GM12864 (cell line): ENCODE measurements at regions not wholly inside any gene's neighbourhood (a gene's known extent, or its start where the extent isn't known, plus 50 kb on each side); places are given as distances from the start of the nearest gene placed in this dataset.

Experiments used
- DNase-seq: peaks from one replicate; pipeline ENCODE4 v3.0.0-alpha.2; 2011; ENCODE audit warnings: low read depth
- H3K4me3 ChIP-seq: 2 replicates; pipeline ENCODE4 v1.5.1; 2011; ENCODE audit warnings: mild to moderate bottlenecking, low read depth, low read length, control low read depth
- TF ChIP-seq, protein P1 (sequence below): IDR thresholded peaks from 2 replicates; pipeline ENCODE4 v1.5.1; 2011; ENCODE audit warnings: low read depth, mild to moderate bottlenecking, moderate library complexity, low read length, control low read depth, inconsistent platforms; ENCODE audit errors: missing control alignments

DNA sequence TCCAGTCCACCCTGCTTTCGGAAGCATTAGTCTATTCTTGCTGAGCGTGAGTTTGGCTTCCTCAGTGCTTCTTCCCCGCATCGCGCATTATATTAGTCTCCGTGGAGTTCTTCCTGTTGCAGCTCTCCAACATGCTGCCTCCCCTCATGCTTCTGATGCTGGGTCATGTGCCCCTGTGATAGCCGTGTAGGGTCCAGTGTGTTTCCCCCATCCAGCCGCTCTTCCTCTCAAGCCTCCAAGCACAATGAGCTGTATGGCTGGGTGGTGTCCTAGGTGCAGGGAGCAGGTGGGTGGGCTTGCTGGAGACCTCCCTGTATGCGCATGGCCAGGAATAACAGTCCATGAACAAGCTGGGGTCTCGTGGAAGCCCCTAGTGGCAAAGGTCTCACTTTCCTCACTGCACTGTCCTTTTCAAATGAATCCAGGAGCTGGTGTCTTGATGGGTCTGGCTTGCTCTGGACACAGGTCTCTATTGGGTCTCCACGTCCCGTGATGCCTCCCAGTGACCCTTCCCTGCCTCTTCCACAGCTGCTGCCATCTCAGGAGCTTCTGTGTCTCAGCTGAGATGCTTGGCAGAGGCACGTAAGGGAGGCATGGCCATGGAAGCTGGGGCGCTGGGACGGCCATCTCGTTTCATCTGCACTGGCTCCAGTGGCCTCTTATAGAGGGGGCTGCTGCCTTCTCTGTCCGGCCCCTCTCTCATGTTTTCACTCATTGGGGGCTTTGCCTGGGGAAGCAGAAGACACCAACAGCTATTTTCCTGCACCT is 54.8 kb upstream of the HDAC4 start:
- TF ChIP-seq, protein P1, sequence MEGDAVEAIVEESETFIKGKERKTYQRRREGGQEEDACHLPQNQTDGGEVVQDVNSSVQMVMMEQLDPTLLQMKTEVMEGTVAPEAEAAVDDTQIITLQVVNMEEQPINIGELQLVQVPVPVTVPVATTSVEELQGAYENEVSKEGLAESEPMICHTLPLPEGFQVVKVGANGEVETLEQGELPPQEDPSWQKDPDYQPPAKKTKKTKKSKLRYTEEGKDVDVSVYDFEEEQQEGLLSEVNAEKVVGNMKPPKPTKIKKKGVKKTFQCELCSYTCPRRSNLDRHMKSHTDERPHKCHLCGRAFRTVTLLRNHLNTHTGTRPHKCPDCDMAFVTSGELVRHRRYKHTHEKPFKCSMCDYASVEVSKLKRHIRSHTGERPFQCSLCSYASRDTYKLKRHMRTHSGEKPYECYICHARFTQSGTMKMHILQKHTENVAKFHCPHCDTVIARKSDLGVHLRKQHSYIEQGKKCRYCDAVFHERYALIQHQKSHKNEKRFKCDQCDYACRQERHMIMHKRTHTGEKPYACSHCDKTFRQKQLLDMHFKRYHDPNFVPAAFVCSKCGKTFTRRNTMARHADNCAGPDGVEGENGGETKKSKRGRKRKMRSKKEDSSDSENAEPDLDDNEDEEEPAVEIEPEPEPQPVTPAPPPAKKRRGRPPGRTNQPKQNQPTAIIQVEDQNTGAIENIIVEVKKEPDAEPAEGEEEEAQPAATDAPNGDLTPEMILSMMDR = no peak
- no peak for DNase-seq
- H3K4me3 ChIP-seq = no peak overlapping the region

DNA sequence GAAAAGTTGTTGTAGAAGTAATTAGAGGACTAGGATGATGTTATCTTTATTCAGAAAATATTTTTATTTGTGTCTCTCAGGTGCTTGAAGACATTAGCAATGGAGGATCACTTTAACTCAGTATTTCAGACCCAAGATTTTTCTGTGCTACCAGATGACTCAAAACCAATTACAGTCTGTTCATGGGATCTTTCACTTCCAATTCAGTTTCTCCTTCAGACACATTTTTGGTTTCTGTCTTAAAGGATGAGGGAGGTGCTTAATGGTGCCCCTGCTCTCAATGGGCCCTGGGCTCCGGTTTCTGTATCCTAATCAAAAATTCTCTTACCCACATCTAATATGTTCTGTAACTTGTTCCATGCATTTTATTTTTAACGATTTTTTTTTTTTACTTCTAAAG is 53.7 kb upstream of the HDAC4 start:
- no peak for DNase-seq
- no peak overlapping the region for H3K4me3 ChIP-seq
- TF ChIP-seq, protein P1 = no peak
